ENCODE measurements at regions not wholly inside any gene's neighbourhood (a gene's known extent, or its start where the extent isn't known, plus 50 kb on each side); places are given as distances from the start of the nearest gene placed in this dataset.

DNA sequence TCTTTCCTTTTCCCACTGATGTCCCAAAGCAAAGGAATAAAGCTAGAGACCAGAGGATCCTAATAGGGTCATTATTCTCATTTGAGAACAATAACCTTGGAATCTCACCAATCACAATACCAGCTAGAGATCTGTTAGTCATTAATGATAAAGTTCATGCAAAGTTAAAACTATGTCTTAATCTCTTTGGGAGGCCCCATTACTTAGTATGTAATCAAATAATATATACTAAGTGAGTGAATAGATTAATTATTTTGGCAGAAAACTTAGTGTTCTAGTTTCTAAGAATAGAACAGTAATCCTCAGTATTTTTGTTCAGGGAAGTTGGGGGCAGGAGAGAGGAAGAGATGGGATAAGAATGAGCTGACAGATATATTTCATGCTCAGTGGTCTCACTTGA lies 227.2 kb downstream of the MTERF1 start:
- TF ChIP-seq EZH2 (IDR thresholded peaks at IDR 0.05) = no peak
- TF ChIP-seq ZNF274 (IDR thresholded peaks at IDR 0.05; ENCODE audit: low read depth, low read length) = no peak
- TF ChIP-seq ZFX (IDR thresholded peaks at IDR 0.05) = no peak
- no peak for TF ChIP-seq ELF1 (IDR thresholded peaks at IDR 0.05; ENCODE audit: borderline replicate concordance, low read depth)
- TF ChIP-seq, protein P1, sequence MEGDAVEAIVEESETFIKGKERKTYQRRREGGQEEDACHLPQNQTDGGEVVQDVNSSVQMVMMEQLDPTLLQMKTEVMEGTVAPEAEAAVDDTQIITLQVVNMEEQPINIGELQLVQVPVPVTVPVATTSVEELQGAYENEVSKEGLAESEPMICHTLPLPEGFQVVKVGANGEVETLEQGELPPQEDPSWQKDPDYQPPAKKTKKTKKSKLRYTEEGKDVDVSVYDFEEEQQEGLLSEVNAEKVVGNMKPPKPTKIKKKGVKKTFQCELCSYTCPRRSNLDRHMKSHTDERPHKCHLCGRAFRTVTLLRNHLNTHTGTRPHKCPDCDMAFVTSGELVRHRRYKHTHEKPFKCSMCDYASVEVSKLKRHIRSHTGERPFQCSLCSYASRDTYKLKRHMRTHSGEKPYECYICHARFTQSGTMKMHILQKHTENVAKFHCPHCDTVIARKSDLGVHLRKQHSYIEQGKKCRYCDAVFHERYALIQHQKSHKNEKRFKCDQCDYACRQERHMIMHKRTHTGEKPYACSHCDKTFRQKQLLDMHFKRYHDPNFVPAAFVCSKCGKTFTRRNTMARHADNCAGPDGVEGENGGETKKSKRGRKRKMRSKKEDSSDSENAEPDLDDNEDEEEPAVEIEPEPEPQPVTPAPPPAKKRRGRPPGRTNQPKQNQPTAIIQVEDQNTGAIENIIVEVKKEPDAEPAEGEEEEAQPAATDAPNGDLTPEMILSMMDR (IDR thresholded peaks at IDR 0.05 in 2 of 3, conservative IDR thresholded peaks at IDR 0.05 in 1 of 3; ENCODE audit: borderline replicate concordance in 1 of 3, insufficient read depth in 1 of 3, low read depth in 2 of 3, low read length in 2 of 3) = no peak
- TF ChIP-seq, protein P2, sequence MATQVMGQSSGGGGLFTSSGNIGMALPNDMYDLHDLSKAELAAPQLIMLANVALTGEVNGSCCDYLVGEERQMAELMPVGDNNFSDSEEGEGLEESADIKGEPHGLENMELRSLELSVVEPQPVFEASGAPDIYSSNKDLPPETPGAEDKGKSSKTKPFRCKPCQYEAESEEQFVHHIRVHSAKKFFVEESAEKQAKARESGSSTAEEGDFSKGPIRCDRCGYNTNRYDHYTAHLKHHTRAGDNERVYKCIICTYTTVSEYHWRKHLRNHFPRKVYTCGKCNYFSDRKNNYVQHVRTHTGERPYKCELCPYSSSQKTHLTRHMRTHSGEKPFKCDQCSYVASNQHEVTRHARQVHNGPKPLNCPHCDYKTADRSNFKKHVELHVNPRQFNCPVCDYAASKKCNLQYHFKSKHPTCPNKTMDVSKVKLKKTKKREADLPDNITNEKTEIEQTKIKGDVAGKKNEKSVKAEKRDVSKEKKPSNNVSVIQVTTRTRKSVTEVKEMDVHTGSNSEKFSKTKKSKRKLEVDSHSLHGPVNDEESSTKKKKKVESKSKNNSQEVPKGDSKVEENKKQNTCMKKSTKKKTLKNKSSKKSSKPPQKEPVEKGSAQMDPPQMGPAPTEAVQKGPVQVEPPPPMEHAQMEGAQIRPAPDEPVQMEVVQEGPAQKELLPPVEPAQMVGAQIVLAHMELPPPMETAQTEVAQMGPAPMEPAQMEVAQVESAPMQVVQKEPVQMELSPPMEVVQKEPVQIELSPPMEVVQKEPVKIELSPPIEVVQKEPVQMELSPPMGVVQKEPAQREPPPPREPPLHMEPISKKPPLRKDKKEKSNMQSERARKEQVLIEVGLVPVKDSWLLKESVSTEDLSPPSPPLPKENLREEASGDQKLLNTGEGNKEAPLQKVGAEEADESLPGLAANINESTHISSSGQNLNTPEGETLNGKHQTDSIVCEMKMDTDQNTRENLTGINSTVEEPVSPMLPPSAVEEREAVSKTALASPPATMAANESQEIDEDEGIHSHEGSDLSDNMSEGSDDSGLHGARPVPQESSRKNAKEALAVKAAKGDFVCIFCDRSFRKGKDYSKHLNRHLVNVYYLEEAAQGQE (IDR thresholded peaks at IDR 0.05; ENCODE audit: low read depth) = no peak
